GM12878 (cell line): ENCODE measurements at regions not wholly inside any gene's neighbourhood (a gene's known extent, or its start where the extent isn't known, plus 50 kb on each side); places are given as distances from the start of the nearest gene placed in this dataset.

ENCODE experiments used
- ATAC-seq: fragments of 200-7000 bp; cut with Tn5 transposase; 3 replicates; pipeline ENCODE4 v1.9.1; 2020; ENCODE audit warnings: mild to moderate bottlenecking, moderate library complexity
- BruUV-seq: library from RNA; stranded (reverse); fragments of 400-500 nt; replicated peaks from 2 replicates; lab custom pipeline; 2021; lab: Mats Ljungman, UMichigan
- CTCF ChIA-PET: fragments of 300-600 bp; sonication (Branson Sonifier 250); formaldehyde crosslinking; extraction: SDS; loops from one replicate; lab custom pipeline; 2021; ENCODE audit warnings: inconsistent platforms; lab: Yijun Ruan, JAX
- POLR2A ChIA-PET: fragments of 350-600 bp; formaldehyde crosslinking; extraction: SDS; loops from one replicate; lab custom pipeline; 2021; ENCODE audit warnings: inconsistent platforms; lab: Charles Lee
- RAD21 ChIA-PET: fragments of 300-600 bp; sonication (Branson Sonifier 250); formaldehyde crosslinking; loops from one replicate; lab custom pipeline; 2023; ENCODE audit warnings: antibody characterized with exemption; ENCODE audit not compliant: unreplicated experiment; lab: Charles Lee
- SMC1A ChIA-PET: fragments of 300-600 bp; sonication (Branson Sonifier 250); formaldehyde crosslinking; loops from one replicate; lab custom pipeline; 2023; ENCODE audit not compliant: unreplicated experiment, uncharacterized antibody; lab: Charles Lee
- DNase-seq: peaks from one replicate; pipeline ENCODE4 v3.0.0-alpha.2; 2011; ENCODE audit warnings: low read depth, low spot score
- FAIRE-seq: peaks from 3 replicates; lab custom pipeline; 2011; peaks lifted over from hg19 to GRCh38; lab: Jason Lieb, UNC
- H2AFZ ChIP-seq: 2 replicates; pipeline ENCODE4 v1.6.0; 2011; ENCODE audit warnings: low read depth, low read length, control low read depth; ENCODE audit not compliant: control insufficient read depth
- H3K27ac ChIP-seq: 2 replicates; pipeline ENCODE4 v1.5.1; 2011; ENCODE audit warnings: control low read depth; ENCODE audit not compliant: control insufficient read depth, insufficient read depth
- H3K27me3 ChIP-seq, 2 experiments: replicated peaks in 1 of 2; 2 replicates each; pipeline versions ENCODE4 v1.6.0 to v1.6.1; 2011; ENCODE audit warnings: low read length in 1 of 2; ENCODE audit not compliant: control insufficient read depth in 2 of 2, insufficient read depth in 2 of 2
- H3K36me3 ChIP-seq, 2 experiments: 2 replicates each; pipeline ENCODE4 v1.5.1; 2011; ENCODE audit warnings: low read length in 1 of 2; ENCODE audit not compliant: control insufficient read depth in 2 of 2, insufficient read depth in 2 of 2
- H3K4me1 ChIP-seq: 2 replicates; pipeline ENCODE4 v1.6.1; 2011; ENCODE audit warnings: mild to moderate bottlenecking, low read length, moderate library complexity, mixed read lengths; ENCODE audit not compliant: control insufficient read depth, insufficient read depth
- H3K4me2 ChIP-seq: 2 replicates; pipeline ENCODE4 v1.6.0; 2011; ENCODE audit warnings: control low read depth; ENCODE audit not compliant: control insufficient read depth, insufficient read depth
- H3K4me3 ChIP-seq: fragments of 200-600 bp; sonication (generic); 2 replicates; pipeline ENCODE4 v1.5.1; 2016
- H3K79me2 ChIP-seq: 2 replicates; pipeline ENCODE4 v1.6.0; 2011; ENCODE audit warnings: low read length; ENCODE audit not compliant: control insufficient read depth, insufficient read depth
- H3K9ac ChIP-seq: 2 replicates; pipeline ENCODE4 v1.8.0; 2011; ENCODE audit warnings: low read length, control low read depth, mixed read lengths; ENCODE audit not compliant: control insufficient read depth, insufficient read depth
- H3K9me3 ChIP-seq: replicated peaks from 3 replicates; pipeline ENCODE4 v1.5.1; 2011; ENCODE audit warnings: mild to moderate bottlenecking, low read length; ENCODE audit not compliant: control insufficient read depth, insufficient read depth
- H4K20me1 ChIP-seq: 2 replicates; pipeline ENCODE4 v1.6.0; 2011; ENCODE audit not compliant: control insufficient read depth, insufficient read depth
- CBX3 ChIP-seq: fragments of 200-600 bp; sonication (generic); IDR thresholded peaks from 2 replicates; pipeline ENCODE4 v1.6.1; 2016; ENCODE audit warnings: low read depth, borderline replicate concordance
- NFIC ChIP-seq: IDR thresholded peaks from 2 replicates; pipeline ENCODE4 v1.6.1; 2012; ENCODE audit warnings: low read depth, mild to moderate bottlenecking, inconsistent platforms, low read length, moderate library complexity
- NR2C1 ChIP-seq: fragments of 450-650 bp; IDR thresholded peaks from 2 replicates; pipeline ENCODE4 v1.6.1; 2017; ENCODE audit warnings: antibody characterized with exemption, mild to moderate bottlenecking, moderate library complexity
- NR2C2 ChIP-seq: IDR thresholded peaks from 2 replicates; pipeline ENCODE4 v1.6.1; 2011; ENCODE audit warnings: borderline replicate concordance, low read depth; ENCODE audit not compliant: control insufficient read depth, insufficient read length
- YY1 ChIP-seq: IDR thresholded peaks from 2 replicates; pipeline ENCODE4 v1.6.1; 2011; ENCODE audit warnings: low read depth, mild to moderate bottlenecking, low read length
- ZNF622 ChIP-seq: fragments of 450-650 bp; IDR thresholded peaks from 2 replicates; pipeline ENCODE4 v1.6.1; 2017; ENCODE audit warnings: mild to moderate bottlenecking, inconsistent platforms
- WGBS: methylation state at CpG from one replicate; pipeline ENCODE4 v1.1.6; 2016; ENCODE audit warnings: low lambda C conversion rate; ENCODE audit not compliant: insufficient replicate concordance, insufficient coverage; ENCODE audit errors: missing lambda C conversion rate; 5-methylcytosine and 5-hydroxymethylcytosine counted together
- in situ Hi-C: fragments of 300-500 bp; cut with MboI; formaldehyde crosslinking; loops from 9 replicates; pipeline ENCODE4 v1.14.3; 2018; ENCODE audit warnings: mixed read lengths
- intact Hi-C: fragments of 100-400 bp; cut with micrococcal nuclease; formaldehyde crosslinking; loops from one replicate; pipeline ENCODE4 v1.14.2; 2022; ENCODE audit not compliant: unreplicated experiment

DNA sequence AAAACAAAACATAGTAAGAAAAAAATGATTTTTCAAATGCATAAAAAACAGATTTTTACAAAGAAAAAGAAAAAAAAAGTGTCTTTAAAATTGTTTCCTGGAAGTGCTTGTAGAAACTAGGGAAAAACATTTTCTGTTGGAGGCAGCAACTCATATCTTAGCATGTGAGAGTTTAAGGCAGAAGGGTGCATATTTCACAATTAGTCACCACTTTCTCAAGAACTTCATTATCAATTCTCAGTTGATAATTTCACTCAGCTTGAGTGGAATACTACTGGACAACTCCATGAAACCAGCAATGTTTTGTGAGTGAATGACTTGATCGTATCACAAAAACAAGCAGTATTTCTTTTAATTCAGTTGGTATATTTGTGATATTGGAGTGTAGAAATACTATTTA is 508.3 kb upstream of the DAB2 start:
- CTCF ChIA-PET = no interaction called here
- Histone ChIP-seq H3K27ac (no peak overlapping the region), H3K4me3 (no peak overlapping the region), H4K20me1 (no peaks in the 10 kb centered on the region), H3K9me3 (no peaks in the 10 kb centered on the region), H3K4me1 (no peaks in the 10 kb centered on the region), H2AFZ (no peak overlapping the region), H3K79me2 (no peaks in the 10 kb centered on the region), H3K36me3 (no peaks in the 10 kb centered on the region), H3K4me2 (no peak overlapping the region), H3K27me3 (no peaks in the 10 kb centered on the region), H3K9ac (no peak overlapping the region)
- FAIRE-seq (no peak), DNase-seq (no peak), ATAC-seq (no peak)
- TF ChIP-seq NR2C2 (no peak), ZNF622 (no peak), NFIC (no peak), YY1 (no peak)
- WGBS = 33% methylated on average over 1 of the region's 1 CpG
- in situ Hi-C loops = no loop called here
- SMC1A ChIA-PET = interaction anchor here (0.6 to 1.0 kb wide), 3 partner anchors 16 to 824 kb away, joined by 3 read pairs; no protein-coding TSS in a partner anchor
- intact Hi-C loops = no loop called here
- POLR2A ChIA-PET = no interaction called here
- BruUV-seq = no TSS peak
- RAD21 ChIA-PET = no interaction called here

DNA sequence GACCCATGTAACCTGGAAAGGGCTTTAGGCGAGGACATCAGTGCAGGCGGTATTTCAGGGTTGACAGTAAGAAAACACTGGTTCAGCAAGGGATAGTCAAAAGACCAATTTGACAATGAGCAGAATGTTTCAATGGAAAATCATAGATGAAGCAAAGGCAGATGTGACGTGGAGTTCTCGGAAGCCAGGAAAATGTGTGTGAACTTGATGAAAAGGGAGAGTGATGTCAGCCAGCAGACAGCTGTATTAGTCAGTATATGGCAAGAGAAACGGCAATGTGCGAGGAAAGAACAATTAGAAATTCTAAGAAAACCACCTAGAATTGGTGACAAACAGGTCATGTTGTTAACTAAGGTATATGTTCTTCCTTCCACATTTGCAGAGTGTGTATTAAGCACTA is 503.9 kb upstream of the DAB2 start:
- Histone ChIP-seq H4K20me1 (no peaks in the 10 kb centered on the region), H3K4me2 (no peak overlapping the region), H3K36me3 (no peaks in the 10 kb centered on the region), H3K4me3 (no peak overlapping the region), H3K9ac (no peak overlapping the region), H2AFZ (no peak overlapping the region), H3K9me3 (no peaks in the 10 kb centered on the region), H3K27ac (no peak overlapping the region), H3K27me3 (no peaks in the 10 kb centered on the region), H3K4me1 (no peaks in the 10 kb centered on the region), H3K79me2 (no peaks in the 10 kb centered on the region)
- WGBS = 37% methylated on average over 6 of the region's 6 CpGs
- no TSS peak for BruUV-seq
- CTCF ChIA-PET = no interaction called here
- in situ Hi-C loops = no loop called here
- intact Hi-C loops = no loop called here
- SMC1A ChIA-PET = no interaction called here
- FAIRE-seq (no peak), ATAC-seq (no peak), DNase-seq (no peak)
- TF ChIP-seq NR2C1 (no peak), CBX3 (no peak)
- RAD21 ChIA-PET = no interaction called here
- POLR2A ChIA-PET = no interaction called here
